ENCODE measurements at regions not wholly inside any gene's neighbourhood (a gene's known extent, or its start where the extent isn't known, plus 50 kb on each side); places are given as distances from the start of the nearest gene placed in this dataset.

DNA sequence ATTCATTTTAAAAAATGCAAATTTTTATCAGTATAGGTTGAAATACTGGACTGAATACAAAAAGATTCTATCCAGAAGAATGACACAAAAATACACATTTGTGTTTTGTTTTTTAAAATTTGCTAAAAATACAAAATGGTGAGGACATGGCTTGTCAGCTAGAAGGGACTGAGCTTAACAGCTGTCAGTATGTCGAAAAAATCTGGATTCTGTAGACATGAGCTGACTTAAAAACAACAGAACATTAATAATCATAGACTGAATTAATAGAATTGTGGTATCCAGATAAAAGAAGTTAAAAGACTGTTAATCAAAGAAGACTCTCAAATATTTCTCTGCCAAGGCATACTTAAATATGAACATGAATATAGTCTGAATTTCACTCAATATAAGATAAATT is 244.9 kb upstream of the CBLB start:
- TF ChIP-seq, protein P1, sequence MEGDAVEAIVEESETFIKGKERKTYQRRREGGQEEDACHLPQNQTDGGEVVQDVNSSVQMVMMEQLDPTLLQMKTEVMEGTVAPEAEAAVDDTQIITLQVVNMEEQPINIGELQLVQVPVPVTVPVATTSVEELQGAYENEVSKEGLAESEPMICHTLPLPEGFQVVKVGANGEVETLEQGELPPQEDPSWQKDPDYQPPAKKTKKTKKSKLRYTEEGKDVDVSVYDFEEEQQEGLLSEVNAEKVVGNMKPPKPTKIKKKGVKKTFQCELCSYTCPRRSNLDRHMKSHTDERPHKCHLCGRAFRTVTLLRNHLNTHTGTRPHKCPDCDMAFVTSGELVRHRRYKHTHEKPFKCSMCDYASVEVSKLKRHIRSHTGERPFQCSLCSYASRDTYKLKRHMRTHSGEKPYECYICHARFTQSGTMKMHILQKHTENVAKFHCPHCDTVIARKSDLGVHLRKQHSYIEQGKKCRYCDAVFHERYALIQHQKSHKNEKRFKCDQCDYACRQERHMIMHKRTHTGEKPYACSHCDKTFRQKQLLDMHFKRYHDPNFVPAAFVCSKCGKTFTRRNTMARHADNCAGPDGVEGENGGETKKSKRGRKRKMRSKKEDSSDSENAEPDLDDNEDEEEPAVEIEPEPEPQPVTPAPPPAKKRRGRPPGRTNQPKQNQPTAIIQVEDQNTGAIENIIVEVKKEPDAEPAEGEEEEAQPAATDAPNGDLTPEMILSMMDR (conservative IDR thresholded peaks at IDR 0.05 in 1 of 2, IDR thresholded peaks at IDR 0.05 in 1 of 2; ENCODE audit: extremely low read depth in 1 of 2, insufficient read depth in 1 of 2, low read depth in 1 of 2, low read length in 2 of 2): no peak
- no peak for TF ChIP-seq EZH2 (IDR thresholded peaks at IDR 0.05; ENCODE audit: borderline replicate concordance, low read length)

Data from mammary epithelial cell (primary cell).